Breast epithelium (tissue), 3 donors: ENCODE measurements at regions not wholly inside any gene's neighbourhood (a gene's known extent, or its start where the extent isn't known, plus 50 kb on each side); places are given as distances from the start of the nearest gene placed in this dataset.

Experiments used
- CTCF ChIP-seq, 3 donors: fragments of 450-650 bp; IDR thresholded peaks; one replicate each; pipeline ENCODE4 v1.5.1; 2016 to 2017; ENCODE audit warnings: antibody characterized with exemption in 3 of 3, mild to moderate bottlenecking in 3 of 3, moderate library complexity in 3 of 3
- POLR2A ChIP-seq: fragments of 450-650 bp; IDR thresholded peaks from one replicate; pipeline ENCODE4 v1.6.1; 2016; ENCODE audit warnings: antibody characterized with exemption, mild to moderate bottlenecking, moderate library complexity
- POLR2AphosphoS5 ChIP-seq, 3 donors: sonication (generic); formaldehyde crosslinking; IDR thresholded peaks; one replicate each; pipeline ENCODE4 v1.6.1; 2017; ENCODE audit warnings: antibody characterized with exemption in 3 of 3

GRCh38 chr21:16372586-16372985 is 642.8 kb downstream of the USP25 start:
- no peak for TF ChIP-seq CTCF (IDR thresholded peaks at IDR 0.05)
- no peak for TF ChIP-seq POLR2A
- TF ChIP-seq POLR2AphosphoS5 (IDR thresholded peaks at IDR 0.05): no peak
